Tibial artery (tissue), 4 donors: ENCODE measurements at regions not wholly inside any gene's neighbourhood (a gene's known extent, or its start where the extent isn't known, plus 50 kb on each side); places are given as distances from the start of the nearest gene placed in this dataset.

Experiments used
- DNase-seq, 2 donors: peaks; one replicate each; pipeline ENCODE4 v3.0.0-alpha.2; 2019
- H3K27ac ChIP-seq, 2 donors: fragments of 200-600 bp; sonication (generic) in 1 of 2; 1 replicate in 1 of 2; 2 replicates in 1 of 2; pipeline ENCODE4 v1.5.1; 2018 to 2019; ENCODE audit warnings: mild to moderate bottlenecking in 1 of 2
- H3K27me3 ChIP-seq, 2 donors: fragments of 200-600 bp; sonication (generic) in 1 of 2; one replicate each; pipeline versions ENCODE4 v1.5.1 to v1.6.0; 2016 to 2019
- H3K36me3 ChIP-seq, 3 donors: fragments of 200-600 bp; sonication (generic) in 2 of 3; one replicate each; pipeline ENCODE4 v1.5.1; 2016 to 2019; ENCODE audit warnings: mild to moderate bottlenecking in 2 of 3
- H3K4me1 ChIP-seq, 4 donors: fragments of 200-600 bp; sonication (generic) in 2 of 4; 1 replicate in 3 of 4; 2 replicates in 1 of 4; pipeline ENCODE4 v1.5.1; 2016 to 2019
- H3K4me3 ChIP-seq, 2 donors: fragments of 200-600 bp; sonication (generic) in 1 of 2; 1 replicate in 1 of 2; 2 replicates in 1 of 2; pipeline ENCODE4 v1.5.1; 2018 to 2019; ENCODE audit warnings: mild to moderate bottlenecking in 2 of 2
- H3K9me3 ChIP-seq, 3 donors: fragments of 200-600 bp; sonication (generic) in 1 of 3; one replicate each; pipeline ENCODE4 v1.5.1; 2016 to 2019
- CTCF ChIP-seq, 2 experiments: fragments of 200-600 bp in 1 of 2; fragments of 450-650 bp in 1 of 2; IDR thresholded peaks; one replicate each; pipeline ENCODE4 v1.5.1; 2017 to 2019; ENCODE audit warnings: antibody characterized with exemption in 2 of 2, mild to moderate bottlenecking in 1 of 2, moderate library complexity in 1 of 2
- intact Hi-C: fragments of 100-400 bp; cut with DNase I; formaldehyde crosslinking; loops from one replicate; pipeline ENCODE4 v1.15.0; 2023; ENCODE audit warnings: low total_unique reads

- Histone ChIP-seq H3K4me1 (no peaks in the 10 kb centered on the region), H3K36me3 (no peaks in the 10 kb centered on the region), H3K4me3 (no peak overlapping the region), H3K27me3 (no peaks in the 10 kb centered on the region), H3K27ac (no peak overlapping the region), H3K9me3 (peaks cover 0 to 7% (median 3%) of the 10 kb centered on the region in 3 donors)
- no peak for DNase-seq
- TF ChIP-seq CTCF (IDR thresholded peaks at IDR 0.05), result no peak
- intact Hi-C loops, result no loop called here
Observed at GRCh38 chrX:40326186-40326965, 228.6 kb upstream of the BCOR start.

- Histone ChIP-seq H3K4me3 (no peak overlapping the region), H3K27ac (no peak overlapping the region), H3K9me3 (peaks cover 0 to 15% (median 15%) of the 10 kb centered on the region in 3 donors), H3K4me1 (no peaks in the 10 kb centered on the region), H3K36me3 (no peaks in the 10 kb centered on the region), H3K27me3 (no peaks in the 10 kb centered on the region)
- intact Hi-C loops, result no loop called here
- no peak for TF ChIP-seq CTCF (IDR thresholded peaks at IDR 0.05)
- DNase-seq, result no peak
Observed at GRCh38 chrX:40325161-40325560, 227.4 kb upstream of the BCOR start.

DNA sequence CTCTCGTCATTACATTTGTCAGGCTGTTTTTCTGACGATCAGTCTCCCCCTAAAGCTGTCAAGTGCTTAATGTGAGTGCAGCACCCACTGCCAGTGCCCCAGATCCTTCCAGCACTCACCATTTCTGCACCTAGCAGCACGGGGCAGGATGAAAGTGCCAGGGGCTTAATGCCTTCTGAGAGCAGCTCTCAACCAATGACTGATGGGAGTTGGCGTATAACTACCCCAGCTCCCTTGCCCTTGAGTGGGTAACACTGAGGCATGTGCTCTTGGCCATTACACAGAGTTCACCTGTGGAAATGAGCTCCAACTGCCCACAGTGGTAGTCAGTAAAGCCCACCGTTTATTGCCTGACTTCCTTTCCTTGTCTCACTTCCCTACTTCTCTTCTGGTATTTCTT is 226.2 kb upstream of the BCOR start:
- no peak for TF ChIP-seq CTCF (IDR thresholded peaks at IDR 0.05)
- Histone ChIP-seq H3K27me3 (no peaks in the 10 kb centered on the region), H3K27ac (no peak overlapping the region), H3K4me1 (no peaks in the 10 kb centered on the region), H3K9me3 (peaks cover 0 to 27% (median 26%) of the 10 kb centered on the region in 3 donors), H3K36me3 (no peaks in the 10 kb centered on the region), H3K4me3 (no peak overlapping the region)
- intact Hi-C loops, result no loop called here
- DNase-seq, result no peak

DNA sequence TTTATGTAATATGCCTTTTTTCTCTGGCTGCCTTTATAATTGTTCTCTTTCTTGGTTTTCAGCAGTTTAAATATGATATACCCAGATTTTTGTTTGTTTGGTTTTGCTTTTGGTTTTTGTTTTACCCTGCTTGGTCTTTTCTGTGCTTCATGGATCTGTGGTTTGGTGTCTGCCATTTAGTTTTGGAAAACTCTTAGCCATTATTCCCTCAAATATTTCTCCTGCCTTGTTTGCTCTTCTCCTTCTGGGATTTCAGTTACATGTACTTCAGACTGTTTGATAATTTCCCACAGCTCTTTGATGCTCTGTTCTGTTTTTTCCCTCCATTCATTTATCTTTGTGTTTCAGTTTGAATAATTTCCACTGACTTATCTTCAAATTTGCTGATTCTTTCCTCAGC is 223.1 kb upstream of the BCOR start:
- Histone ChIP-seq H3K4me3 (no peak overlapping the region), H3K36me3 (no peaks in the 10 kb centered on the region), H3K27me3 (no peaks in the 10 kb centered on the region), H3K4me1 (no peaks in the 10 kb centered on the region), H3K27ac (no peak overlapping the region), H3K9me3 (peaks cover 0 to 57% (median 56%) of the 10 kb centered on the region in 3 donors)
- no peak for DNase-seq
- no peak for TF ChIP-seq CTCF (IDR thresholded peaks at IDR 0.05)
- intact Hi-C loops, result no loop called here

DNA sequence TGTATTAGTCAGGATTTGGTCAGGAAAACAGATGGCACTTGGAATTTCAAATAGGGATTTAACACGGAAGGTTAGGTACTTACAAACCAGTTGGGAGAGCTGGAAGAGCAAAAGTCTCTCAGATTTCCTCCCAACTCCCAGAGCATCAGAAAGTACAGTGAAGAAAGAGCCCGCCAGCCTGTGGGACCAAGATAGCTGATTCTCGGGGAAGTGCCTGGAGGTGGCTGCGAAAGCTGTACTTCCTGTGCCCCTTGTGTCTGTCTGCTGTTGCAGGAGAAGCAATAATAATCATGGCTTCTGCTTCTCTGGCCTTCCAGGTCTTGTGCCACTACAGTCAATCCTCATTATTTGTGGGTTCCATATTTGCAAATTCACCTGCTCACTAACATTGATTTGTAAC is 221.0 kb upstream of the BCOR start:
- H3K36me3 ChIP-seq, result no peaks in the 10 kb centered on the region
- no peak for DNase-seq
- no peaks in the 10 kb centered on the region for H3K27me3 ChIP-seq
- H3K4me3 ChIP-seq, result no peak overlapping the region
- TF ChIP-seq CTCF (IDR thresholded peaks at IDR 0.05), result no peak
- no peak overlapping the region for H3K27ac ChIP-seq
- peaks cover 0 to 63% (median 61%) of the 10 kb centered on the region in 3 donors for H3K9me3 ChIP-seq
- intact Hi-C loops, result no loop called here
- H3K4me1 ChIP-seq, result no peaks in the 10 kb centered on the region
